Fibroblast of peridontal ligament (primary cell): ENCODE measurements at regions not wholly inside any gene's neighbourhood (a gene's known extent, or its start where the extent isn't known, plus 50 kb on each side); places are given as distances from the start of the nearest gene placed in this dataset.
"Not testable (repeated sequence)": the region's sequence is repeated elsewhere in the genome, so short reads cannot be mapped to it uniquely, and the experiment has no call there.

ENCODE experiments used
- DNase-seq: peaks from one replicate; pipeline ENCODE4 v3.0.0-alpha.2; 2010; ENCODE audit errors: extremely low read depth

GRCh38 chr19:37303591-37304171 lies 67.2 kb upstream of the ZNF527 start:
- DNase-seq: no peak

- no peak for DNase-seq
Measured at GRCh38 chr19:37304190-37304883, 66.6 kb upstream of the ZNF527 start.

DNA sequence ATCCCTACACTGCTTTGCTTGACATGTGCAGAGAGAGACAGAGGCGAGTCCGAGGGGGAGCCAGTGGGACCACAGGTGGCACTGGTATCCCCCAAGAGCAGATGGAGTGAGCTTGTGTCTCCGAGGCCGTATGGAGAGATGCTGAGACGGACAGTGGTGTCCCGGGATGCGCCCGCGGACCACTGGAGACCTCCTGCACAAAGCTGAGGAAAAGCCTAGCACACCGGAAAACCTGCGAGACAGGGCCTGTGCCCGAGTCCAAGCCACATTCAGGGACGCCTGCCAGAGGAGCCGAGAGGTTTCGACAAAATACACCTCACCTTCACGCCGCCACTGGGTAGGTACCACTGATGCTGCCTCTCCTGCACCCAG lies 66.0 kb upstream of the ZNF527 start:
- no peak for DNase-seq

GRCh38 chr19:37306383-37306963 lies 64.4 kb upstream of the ZNF527 start:
- no peak for DNase-seq

GRCh38 chr19:37309834-37310575 lies 60.9 kb upstream of the ZNF527 start:
- no peak for DNase-seq

DNA sequence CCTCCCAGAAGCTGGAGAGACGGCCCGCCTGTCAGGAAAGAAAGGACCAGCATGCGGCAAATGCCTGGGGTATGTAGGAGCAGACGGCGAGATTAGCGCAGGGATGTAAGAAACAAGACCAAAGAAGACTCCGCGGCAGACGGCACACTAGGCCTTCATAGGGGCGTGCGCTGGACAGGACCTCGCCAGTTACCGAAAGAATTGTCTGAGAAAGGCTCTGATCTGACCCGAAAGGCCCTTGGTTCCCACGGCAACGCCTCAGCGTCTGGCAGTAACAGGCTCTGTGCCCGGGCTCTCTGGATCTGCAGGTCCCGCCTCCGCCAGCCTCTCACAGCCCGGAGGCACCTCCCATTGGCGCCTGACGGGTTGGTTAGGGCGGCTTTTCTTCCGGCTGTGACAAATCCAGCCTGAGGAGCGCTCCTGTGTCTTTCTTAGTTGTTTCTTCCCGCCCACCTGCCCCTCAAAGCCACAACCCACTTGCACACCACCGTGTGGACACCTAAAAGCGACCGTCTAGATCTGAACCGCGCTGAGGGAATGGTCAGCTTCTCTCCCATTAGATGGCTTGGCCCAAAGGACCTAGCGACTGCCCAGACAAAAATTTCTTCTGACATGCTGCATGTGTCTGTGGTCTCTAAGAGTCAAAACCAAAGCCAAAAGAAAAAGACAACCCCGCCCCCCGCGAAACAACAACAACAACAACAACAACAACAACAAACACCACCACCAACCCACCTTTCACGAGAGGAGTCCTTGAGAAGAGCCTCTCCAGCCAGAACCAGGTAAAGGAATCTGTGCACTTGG lies 58.2 kb upstream of the ZNF527 start:
- DNase-seq: peak; percentile 37

DNA sequence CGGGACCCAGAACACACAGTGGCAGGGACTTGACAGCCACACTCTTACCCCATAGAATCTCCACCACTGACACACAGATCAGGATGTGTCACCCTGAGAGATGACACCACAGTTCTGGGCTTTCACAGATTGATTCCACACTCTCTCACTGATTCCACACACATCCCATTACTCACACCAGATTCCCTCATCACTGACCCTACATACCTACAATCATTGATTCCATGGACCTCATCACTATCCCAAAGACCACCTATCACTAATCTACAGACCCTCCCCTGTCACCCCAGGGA lies 57.6 kb upstream of the ZNF527 start:
- no peak for DNase-seq

DNA sequence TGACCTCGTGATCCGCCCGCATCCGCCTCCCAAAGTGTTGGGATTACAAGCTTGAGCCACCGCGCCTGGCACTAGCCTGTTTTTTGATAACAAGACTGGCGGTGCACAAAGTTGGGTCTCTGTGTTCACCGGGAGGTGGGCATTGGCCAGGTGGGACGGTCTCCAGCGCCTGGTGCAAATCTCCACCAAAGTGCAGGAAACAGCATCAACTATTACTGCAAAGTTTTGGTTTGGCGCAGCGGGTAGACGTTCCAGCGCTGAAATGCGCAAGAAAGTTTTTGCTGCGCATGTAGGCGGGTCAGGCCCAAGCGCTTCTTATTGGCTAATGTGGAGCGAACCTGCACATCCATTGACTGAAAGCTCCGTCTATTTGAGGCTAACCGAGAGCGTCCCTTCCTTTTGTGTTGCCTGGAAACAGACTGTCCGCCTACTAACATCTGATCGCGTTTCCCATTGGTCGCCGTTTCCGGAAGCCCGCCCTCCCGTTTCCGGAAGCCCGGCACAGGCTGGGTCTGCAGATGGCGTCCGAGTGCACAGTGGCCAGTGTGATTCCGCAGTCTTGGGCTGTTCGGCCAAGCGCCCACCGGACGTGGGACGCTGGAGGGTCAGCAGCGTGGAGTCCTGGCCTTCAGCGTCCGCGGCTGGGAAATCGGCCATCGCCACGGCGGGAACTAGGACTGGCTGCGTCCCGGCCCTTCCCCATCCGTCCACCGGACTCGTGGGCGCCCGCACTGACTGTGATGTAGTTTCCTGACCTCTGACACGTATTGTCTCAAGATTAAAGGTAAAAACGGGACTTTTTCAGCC lies 53.3 kb upstream of the ZNF527 start:
- DNase-seq: peak; percentile 99

DNA sequence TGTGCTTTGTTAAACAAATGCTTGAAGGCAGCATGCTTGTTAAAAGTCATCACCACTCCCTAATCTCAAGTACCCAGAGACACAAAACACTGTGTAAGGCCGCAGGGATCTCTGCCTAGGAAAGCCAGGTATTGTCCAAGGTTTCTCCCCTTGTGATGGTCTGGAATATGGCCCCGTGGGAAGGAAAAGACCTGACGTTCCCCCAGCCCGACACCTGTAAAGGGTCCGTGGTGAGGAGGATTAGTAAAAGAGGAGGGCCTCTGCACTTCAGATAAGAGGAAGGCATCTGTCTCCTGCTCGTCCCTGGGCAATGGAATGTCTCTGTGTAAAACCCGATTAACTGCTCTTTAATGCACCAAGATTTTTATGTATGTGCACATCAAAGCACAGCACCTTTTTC lies 49.9 kb upstream of the ZNF527 start:
- DNase-seq: not testable (repeated sequence)
